OCI-LY1 (cell line): ENCODE measurements at regions not wholly inside any gene's neighbourhood (a gene's known extent, or its start where the extent isn't known, plus 50 kb on each side); places are given as distances from the start of the nearest gene placed in this dataset.
"Not testable (repeated sequence)": the region's sequence is repeated elsewhere in the genome, so short reads cannot be mapped to it uniquely, and the experiment has no call there.

Experiments
- H2AFZ ChIP-seq: fragments of 200-600 bp; sonication (generic), shearing (Covaris generic); 2 replicates; pipeline ENCODE4 v1.6.0; 2014; ENCODE audit warnings: antibody characterized with exemption, mild to moderate bottlenecking, low read length
- H3F3A ChIP-seq: fragments of 200-600 bp; sonication (generic), shearing (Covaris generic); 2 replicates; pipeline ENCODE4 v1.6.0; 2014; ENCODE audit warnings: mild to moderate bottlenecking, antibody characterized with exemption, low read length, moderate library complexity; ENCODE audit not compliant: insufficient read depth
- H3K27ac ChIP-seq: fragments of 200-600 bp; sonication (generic); 2 replicates; pipeline ENCODE4 v1.5.1; 2014; ENCODE audit warnings: low read length, mixed run types, mild to moderate bottlenecking, low read depth; ENCODE audit not compliant: poor library complexity, severe bottlenecking
- H3K27me3 ChIP-seq: fragments of 200-600 bp; sonication (generic); 2 replicates; pipeline ENCODE4 v1.6.0; 2014; ENCODE audit warnings: antibody characterized with exemption, mild to moderate bottlenecking, low read length, moderate library complexity; ENCODE audit not compliant: insufficient read depth
- H3K36me3 ChIP-seq: fragments of 200-600 bp; sonication (generic); 2 replicates; pipeline ENCODE4 v1.6.1; 2014; ENCODE audit warnings: mild to moderate bottlenecking, antibody characterized with exemption, low read length, moderate library complexity, mixed read lengths; ENCODE audit not compliant: insufficient read depth
- H3K4me1 ChIP-seq: fragments of 200-600 bp; sonication (generic); 2 replicates; pipeline ENCODE4 v1.5.1; 2014; ENCODE audit warnings: mild to moderate bottlenecking, low read length, moderate library complexity; ENCODE audit not compliant: insufficient read depth, severe bottlenecking
- H3K4me2 ChIP-seq: fragments of 200-600 bp; sonication (generic), shearing (Covaris generic); 2 replicates; pipeline ENCODE4 v1.6.1; 2014; ENCODE audit warnings: low read length
- H3K4me3 ChIP-seq: fragments of 200-600 bp; sonication (generic); 2 replicates; pipeline ENCODE4 v1.5.1; 2014; ENCODE audit warnings: low read length, low read depth, mild to moderate bottlenecking, mixed read lengths; ENCODE audit not compliant: poor library complexity, severe bottlenecking
- H3K79me2 ChIP-seq: fragments of 200-600 bp; shearing (Covaris generic); 2 replicates; pipeline ENCODE4 v1.6.1; 2016; ENCODE audit warnings: mixed run types, low read length, mixed read lengths; ENCODE audit not compliant: insufficient read depth
- H3K9ac ChIP-seq: fragments of 200-600 bp; sonication (generic), shearing (Covaris generic); 2 replicates; pipeline ENCODE4 v1.6.1; 2014; ENCODE audit warnings: mild to moderate bottlenecking, low read length, mixed read lengths
- H3K9me2 ChIP-seq: fragments of 200-600 bp; sonication (generic), shearing (Covaris generic); 2 replicates; pipeline ENCODE4 v1.6.1; 2014; ENCODE audit warnings: low read depth, mild to moderate bottlenecking, low read length, mixed read lengths
- H3K9me3 ChIP-seq: fragments of 200-600 bp; shearing (Covaris generic); 2 replicates; pipeline ENCODE4 v1.6.1; 2014; ENCODE audit warnings: low read length, mixed read lengths
- H4K20me1 ChIP-seq: fragments of 200-600 bp; sonication (generic), shearing (Covaris generic); 2 replicates; pipeline ENCODE4 v1.6.0; 2016; ENCODE audit warnings: mild to moderate bottlenecking, low read length; ENCODE audit not compliant: insufficient read depth
- CTCF ChIP-seq: fragments of 200-600 bp; sonication (generic), shearing (Covaris generic); IDR thresholded peaks from 2 replicates; pipeline ENCODE4 v1.5.1; 2017; ENCODE audit warnings: mild to moderate bottlenecking, antibody characterized with exemption, low read length, moderate library complexity, mixed read lengths
- EZH2 ChIP-seq: fragments of 200-600 bp; sonication (generic), shearing (Covaris generic); IDR thresholded peaks from 2 replicates; pipeline ENCODE4 v1.8.0; 2017; ENCODE audit warnings: borderline replicate concordance, mixed run types, mild to moderate bottlenecking, antibody characterized with exemption, low read length, moderate library complexity, mixed read lengths

DNA sequence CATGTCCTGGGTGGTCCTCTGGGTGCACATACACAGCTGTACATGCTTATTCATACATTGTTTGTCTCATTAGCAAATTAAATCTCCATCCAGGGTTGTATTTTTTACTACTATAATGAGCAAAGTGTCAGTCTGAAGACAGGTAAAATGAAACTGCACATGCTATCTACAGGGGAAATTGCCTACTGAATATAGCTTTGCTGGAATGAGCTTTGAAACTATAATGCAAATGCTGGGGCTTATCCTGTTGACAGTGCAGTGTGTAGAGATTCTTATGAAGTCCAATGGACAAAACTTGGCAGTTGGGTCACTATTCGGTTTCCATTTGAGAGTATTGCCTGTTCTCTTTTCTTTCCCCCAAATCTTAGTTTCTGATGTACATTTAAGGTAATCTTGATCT is 292.8 kb upstream of the LRP1B start:
- H3K9me2 ChIP-seq, result no peaks in the 10 kb centered on the region
- H3F3A ChIP-seq, result no peaks in the 10 kb centered on the region
- H3K9me3 ChIP-seq, result no peaks in the 10 kb centered on the region
- no peaks in the 10 kb centered on the region for H3K36me3 ChIP-seq
- no peak overlapping the region for H2AFZ ChIP-seq
- H3K27me3 ChIP-seq, result no peaks in the 10 kb centered on the region
- no peak overlapping the region for H3K27ac ChIP-seq
- H3K4me2 ChIP-seq, result no peak overlapping the region
- H3K79me2 ChIP-seq, result no peaks in the 10 kb centered on the region
- no peak for TF ChIP-seq CTCF
- TF ChIP-seq EZH2, result no peak
- no peak overlapping the region for H3K9ac ChIP-seq
- no peak overlapping the region for H3K4me3 ChIP-seq
- H4K20me1 ChIP-seq, result no peaks in the 10 kb centered on the region
- H3K4me1 ChIP-seq, result no peaks in the 10 kb centered on the region

- no peaks in the 10 kb centered on the region for H3K4me1 ChIP-seq
- H2AFZ ChIP-seq, result no peak overlapping the region
- H3K27me3 ChIP-seq, result no peaks in the 10 kb centered on the region
- no peaks in the 10 kb centered on the region for H3F3A ChIP-seq
- H3K4me3 ChIP-seq, result no peak overlapping the region
- no peaks in the 10 kb centered on the region for H4K20me1 ChIP-seq
- no peak overlapping the region for H3K9ac ChIP-seq
- no peaks in the 10 kb centered on the region for H3K36me3 ChIP-seq
- H3K27ac ChIP-seq, result no peak overlapping the region
- H3K79me2 ChIP-seq, result no peaks in the 10 kb centered on the region
- TF ChIP-seq CTCF, result no peak
- no peak for TF ChIP-seq EZH2
- H3K9me2 ChIP-seq, result no peaks in the 10 kb centered on the region
- no peak overlapping the region for H3K4me2 ChIP-seq
- H3K9me3 ChIP-seq, result no peaks in the 10 kb centered on the region
These were observed 292.0 kb upstream of the LRP1B start for GRCh38 chr2:142422769-142423168.

- Histone ChIP-seq H3K4me3 (no peak overlapping the region), H3K79me2 (no peaks in the 10 kb centered on the region), H2AFZ (no peak overlapping the region), H3F3A (no peaks in the 10 kb centered on the region), H3K9ac (no peak overlapping the region), H3K27ac (no peak overlapping the region), H3K4me2 (no peak overlapping the region), H3K27me3 (no peaks in the 10 kb centered on the region), H3K9me3 (no peaks in the 10 kb centered on the region), H3K4me1 (no peaks in the 10 kb centered on the region), H4K20me1 (no peaks in the 10 kb centered on the region), H3K9me2 (no peaks in the 10 kb centered on the region), H3K36me3 (no peaks in the 10 kb centered on the region)
- TF ChIP-seq CTCF (no peak), EZH2 (no peak)
These were observed 291.2 kb upstream of the LRP1B start for GRCh38 chr2:142422041-142422440.

DNA sequence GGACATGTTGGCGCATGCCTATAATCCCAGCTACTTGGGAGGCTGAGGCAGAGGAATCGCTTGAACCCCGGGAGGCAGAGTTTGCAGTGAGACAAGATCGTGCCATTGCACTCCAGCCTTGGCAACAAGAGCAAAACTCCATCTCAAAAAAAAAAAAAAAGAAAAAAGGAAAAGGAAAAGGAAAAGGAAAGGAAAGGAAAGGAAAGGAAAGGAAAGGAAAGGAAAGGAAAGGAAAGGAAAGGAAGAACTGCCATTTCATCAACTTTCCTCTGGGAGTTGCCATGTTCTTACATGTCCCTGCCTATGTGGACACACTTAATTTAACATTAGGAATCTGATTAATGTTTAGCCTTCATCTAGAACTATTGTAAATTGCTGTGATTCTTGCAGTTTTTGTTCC is 287.9 kb upstream of the LRP1B start:
- not testable (repeated sequence) for H4K20me1 ChIP-seq, H3K4me1 ChIP-seq, H3K4me3 ChIP-seq, H3K27me3 ChIP-seq, H3K9me3 ChIP-seq, H3K9me2 ChIP-seq, H3K4me2 ChIP-seq, H3K36me3 ChIP-seq, H3K27ac ChIP-seq, H3K79me2 ChIP-seq, H3K9ac ChIP-seq, H3F3A ChIP-seq, H2AFZ ChIP-seq
